GM12892 (cell line): ENCODE measurements at regions not wholly inside any gene's neighbourhood (a gene's known extent, or its start where the extent isn't known, plus 50 kb on each side); places are given as distances from the start of the nearest gene placed in this dataset.

ENCODE experiments used
- POLR2A ChIP-seq: IDR thresholded peaks from 2 replicates; pipeline ENCODE4 v1.6.1; 2011; ENCODE audit warnings: low read depth, low read length, control low read depth
- POLR2AphosphoS5 ChIP-seq: IDR thresholded peaks from 2 replicates; pipeline ENCODE4 v1.6.1; 2011; ENCODE audit warnings: low read depth, low read length, control low read depth
- TAF1 ChIP-seq: IDR thresholded peaks from 2 replicates; pipeline ENCODE4 v1.6.1; 2011; ENCODE audit warnings: low read depth, mild to moderate bottlenecking, control low read depth, low read length, borderline replicate concordance

DNA sequence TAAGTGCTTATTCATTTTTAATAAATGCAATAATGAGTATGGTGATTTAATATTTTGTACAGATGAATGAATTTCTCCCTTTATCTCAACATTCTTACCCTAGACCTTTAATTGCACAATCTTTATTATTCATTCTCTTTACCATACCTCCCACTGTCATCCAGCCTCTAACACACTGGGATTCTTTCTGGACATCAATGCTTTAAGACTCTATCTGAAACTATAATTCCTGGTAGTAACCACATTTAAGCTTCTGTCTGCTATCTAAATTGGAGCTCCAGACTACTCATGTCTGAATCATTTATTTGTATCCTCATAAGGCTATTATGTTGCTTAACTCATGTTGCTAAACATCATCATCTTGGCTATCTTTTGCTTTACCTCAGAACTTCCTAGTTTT, 270.2 kb downstream of the ALG10B start:
- no peak for TF ChIP-seq POLR2A
- TF ChIP-seq POLR2AphosphoS5 = no peak
- no peak for TF ChIP-seq TAF1
